CD14-positive monocyte (primary cell): ENCODE measurements at regions not wholly inside any gene's neighbourhood (a gene's known extent, or its start where the extent isn't known, plus 50 kb on each side); places are given as distances from the start of the nearest gene placed in this dataset.

ENCODE experiments used
- DNase-seq, 3 donors: peaks; one replicate each; pipeline ENCODE4 v3.0.0-alpha.2; 2011 to 2022
- H2AFZ ChIP-seq: 2 replicates; pipeline ENCODE4 v1.6.0; 2012; ENCODE audit warnings: mild to moderate bottlenecking, low read depth, low read length, inconsistent platforms; ENCODE audit not compliant: insufficient read depth, poor library complexity, severe bottlenecking
- H3K27ac ChIP-seq, 2 donors: 1 replicate in 1 of 2; 2 replicates in 1 of 2; pipeline ENCODE4 v1.5.1; 2012 to 2013; ENCODE audit warnings: low read length in 2 of 2, control low read depth in 1 of 2, inconsistent platforms in 1 of 2, low read depth in 1 of 2, mild to moderate bottlenecking in 1 of 2
- H3K27me3 ChIP-seq, 2 donors: one replicate each; pipeline versions ENCODE4 v1.6.0 to v1.6.1; 2011 to 2013; ENCODE audit warnings: low read length in 2 of 2; ENCODE audit not compliant: control insufficient read depth in 2 of 2, insufficient read depth in 2 of 2
- H3K36me3 ChIP-seq, 2 donors: replicated peaks in 1 of 2; 1 replicate in 1 of 2; 2 replicates in 1 of 2; pipeline versions ENCODE4 v1.5.1 to v1.6.1; 2012 to 2013; ENCODE audit warnings: low read length in 2 of 2, control low read depth in 1 of 2, inconsistent platforms in 1 of 2, mild to moderate bottlenecking in 1 of 2; ENCODE audit not compliant: insufficient read depth in 2 of 2, control insufficient read depth in 1 of 2
- H3K4me1 ChIP-seq, 2 donors: 1 replicate in 1 of 2; 2 replicates in 1 of 2; pipeline versions ENCODE4 v1.5.1 to v1.6.1; 2012 to 2013; ENCODE audit warnings: low read length in 2 of 2, control low read depth in 1 of 2, inconsistent platforms in 1 of 2, mild to moderate bottlenecking in 1 of 2, moderate library complexity in 1 of 2; ENCODE audit not compliant: insufficient read depth in 2 of 2, control insufficient read depth in 1 of 2
- H3K4me2 ChIP-seq: replicated peaks from 2 replicates; pipeline ENCODE3; 2012; ENCODE audit warnings: low read length, moderate library complexity, mild to moderate bottlenecking; ENCODE audit not compliant: poor library complexity, severe bottlenecking; ENCODE audit errors: extremely low read depth
- H3K4me3 ChIP-seq, 3 experiments: fragments of 200-600 bp in 1 of 3; sonication (generic) in 1 of 3; replicated peaks in 1 of 3; 1 replicate in 2 of 3; 2 replicates in 1 of 3; pipeline ENCODE4 v1.5.1; 2011 to 2013; ENCODE audit warnings: low read length in 3 of 3, mild to moderate bottlenecking in 3 of 3, control low read depth in 2 of 3, low read depth in 2 of 3, inconsistent platforms in 1 of 3, moderate library complexity in 1 of 3
- H3K79me2 ChIP-seq: 2 replicates; pipeline ENCODE4 v1.6.0; 2012; ENCODE audit warnings: mild to moderate bottlenecking, control low read depth, inconsistent platforms, low read length, moderate library complexity; ENCODE audit not compliant: insufficient read depth
- H3K9ac ChIP-seq: 2 replicates; pipeline ENCODE4 v1.6.0; 2017; ENCODE audit warnings: low read length, mild to moderate bottlenecking; ENCODE audit not compliant: insufficient read depth, poor library complexity, severe bottlenecking
- H3K9me3 ChIP-seq, 2 donors: replicated peaks in 1 of 2; 1 replicate in 1 of 2; 2 replicates in 1 of 2; pipeline versions ENCODE4 v1.5.1 to v1.6.1; 2012 to 2013; ENCODE audit warnings: low read length in 2 of 2, control low read depth in 1 of 2; ENCODE audit not compliant: control insufficient read depth in 1 of 2, insufficient read depth in 1 of 2
- H4K20me1 ChIP-seq: 2 replicates; pipeline ENCODE4 v1.6.0; 2012; ENCODE audit warnings: mild to moderate bottlenecking, low read length, control low read depth, moderate library complexity; ENCODE audit not compliant: insufficient read depth
- H3K27ac Mint-ChIP-seq, 7 donors: one replicate each; pipeline ENCODE4 v1.8.0; 2020; ENCODE audit warnings: mild to moderate bottlenecking in 7 of 7, mixed read lengths in 7 of 7, moderate library complexity in 6 of 7, inconsistent platforms in 2 of 7
- H3K27me3 Mint-ChIP-seq, 3 donors: one replicate each; pipeline ENCODE4 v1.8.0; 2021 to 2022; ENCODE audit warnings: low read depth in 3 of 3, mild to moderate bottlenecking in 3 of 3, mixed read lengths in 3 of 3, moderate library complexity in 3 of 3, inconsistent platforms in 1 of 3
- H3K36me3 Mint-ChIP-seq, 2 donors: one replicate each; pipeline ENCODE4 v1.8.0; 2020; ENCODE audit warnings: mixed read lengths in 2 of 2, inconsistent platforms in 1 of 2, mild to moderate bottlenecking in 1 of 2
- H3K4me1 Mint-ChIP-seq: one replicate; pipeline ENCODE4 v1.8.0; 2020; ENCODE audit warnings: mild to moderate bottlenecking, mixed read lengths
- H3K4me3 Mint-ChIP-seq, 2 donors: one replicate each; pipeline ENCODE4 v1.8.0; 2020; ENCODE audit warnings: mild to moderate bottlenecking in 2 of 2, mixed read lengths in 2 of 2, moderate library complexity in 1 of 2
- H3K9me3 Mint-ChIP-seq, 7 donors: one replicate each; pipeline ENCODE4 v1.8.0; 2020 to 2022; ENCODE audit warnings: mixed read lengths in 7 of 7, mild to moderate bottlenecking in 6 of 7, moderate library complexity in 6 of 7, inconsistent platforms in 2 of 7
- CTCF ChIP-seq: fragments of 200-600 bp; IDR thresholded peaks from one replicate; pipeline ENCODE4 v1.8.0; 2022; ENCODE audit warnings: antibody characterized with exemption, mild to moderate bottlenecking
- WGBS: methylation state at CpG from one replicate; pipeline ENCODE4 v1.1.5; 2013; ENCODE audit warnings: missing lambda C conversion rate; ENCODE audit not compliant: insufficient coverage; 5-methylcytosine and 5-hydroxymethylcytosine counted together
- intact Hi-C, 2 donors: fragments of 100-400 bp; cut with micrococcal nuclease; formaldehyde crosslinking; loops; one replicate each; pipeline versions ENCODE4 v1.15.0 to v1.15.1; 2023

- no peaks in the 10 kb centered on the region for H3K9me3 ChIP-seq
- WGBS, result 16% methylated on average over 14 of the region's 14 CpGs
- H3K4me2 ChIP-seq, result no peak overlapping the region
- TF ChIP-seq CTCF, result peak; percentile 89
- H3K36me3 Mint-ChIP-seq, result no peaks in the 10 kb centered on the region
- H3K9me3 Mint-ChIP-seq, result peaks cover 0 to 1% (median 0%) of the 10 kb centered on the region in 7 donors
- H3K27me3 Mint-ChIP-seq, result peaks cover 24 to 37% (median 27%) of the 10 kb centered on the region in 3 donors
- peak in 1 of 3 donors; percentile 12 for DNase-seq
- H3K36me3 ChIP-seq, result no peaks in the 10 kb centered on the region
- H3K4me3 ChIP-seq, result no peak overlapping the region
- peaks cover 0 to 13% of the 10 kb centered on the region in 2 donors for H3K27me3 ChIP-seq
- H3K4me1 Mint-ChIP-seq, result no peaks in the 10 kb centered on the region
- H2AFZ ChIP-seq, result no peak overlapping the region
- H3K9ac ChIP-seq, result no peak overlapping the region
- no peak overlapping the region for H3K27ac Mint-ChIP-seq
- H4K20me1 ChIP-seq, result no peaks in the 10 kb centered on the region
- intact Hi-C loops, result no loop called here
- H3K4me3 Mint-ChIP-seq, result no peak overlapping the region
- no peak overlapping the region for H3K27ac ChIP-seq
- H3K79me2 ChIP-seq, result no peaks in the 10 kb centered on the region
- no peaks in the 10 kb centered on the region for H3K4me1 ChIP-seq
Observed at GRCh38 chr2:121071034-121071504, 213.9 kb downstream of the TFCP2L1 start.

- Mint-ChIP-seq H3K4me3 (no peak overlapping the region), H3K9me3 (peaks cover 0 to 1% (median 0%) of the 10 kb centered on the region in 7 donors), H3K36me3 (no peaks in the 10 kb centered on the region), H3K4me1 (no peaks in the 10 kb centered on the region), H3K27ac (no peak overlapping the region), H3K27me3 (peaks cover 37 to 39% (median 37%) of the 10 kb centered on the region in 3 donors)
- H3K9ac ChIP-seq, result no peak overlapping the region
- no peaks in the 10 kb centered on the region for H4K20me1 ChIP-seq
- H3K27ac ChIP-seq, result no peak overlapping the region
- no peak overlapping the region for H3K4me2 ChIP-seq
- H3K4me1 ChIP-seq, result no peaks in the 10 kb centered on the region
- H3K4me3 ChIP-seq, result no peak overlapping the region
- peaks cover 0 to 21% of the 10 kb centered on the region in 2 donors for H3K27me3 ChIP-seq
- no peaks in the 10 kb centered on the region for H3K9me3 ChIP-seq
- no peak overlapping the region for H2AFZ ChIP-seq
- TF ChIP-seq CTCF, result no peak
- no peak for DNase-seq
- no peaks in the 10 kb centered on the region for H3K36me3 ChIP-seq
- no peaks in the 10 kb centered on the region for H3K79me2 ChIP-seq
- intact Hi-C loops, result no loop called here
- 81% methylated on average over 13 of the region's 13 CpGs for WGBS
Observed at GRCh38 chr2:121072784-121073183, 212.2 kb downstream of the TFCP2L1 start.
